Peyer's patch (tissue), 4 donors: ENCODE measurements at regions not wholly inside any gene's neighbourhood (a gene's known extent, or its start where the extent isn't known, plus 50 kb on each side); places are given as distances from the start of the nearest gene placed in this dataset.

Source experiments
- DNase-seq, 3 donors: peaks; one replicate each; pipeline ENCODE4 v3.0.0-alpha.2; 2017 to 2019
- H3K27ac ChIP-seq, 4 donors: fragments of 200-600 bp; sonication (generic); one replicate each; pipeline ENCODE4 v1.5.1; 2016 to 2019
- H3K27me3 ChIP-seq, 2 donors: fragments of 200-600 bp; sonication (generic); one replicate each; pipeline ENCODE4 v1.5.1; 2019
- H3K36me3 ChIP-seq, 3 donors: fragments of 200-600 bp; sonication (generic); one replicate each; pipeline ENCODE4 v1.5.1; 2016 to 2019
- H3K4me1 ChIP-seq, 4 donors: fragments of 200-600 bp; sonication (generic); one replicate each; pipeline ENCODE4 v1.5.1; 2016 to 2019
- H3K4me3 ChIP-seq, 4 donors: fragments of 200-600 bp; sonication (generic); 1 replicate in 3 of 4; 2 replicates in 1 of 4; pipeline ENCODE4 v1.5.1; 2016 to 2019; ENCODE audit warnings: mild to moderate bottlenecking in 1 of 4
- H3K9me3 ChIP-seq, 4 donors: fragments of 200-600 bp; sonication (generic); one replicate each; pipeline ENCODE4 v1.5.1; 2016 to 2019; ENCODE audit warnings: mild to moderate bottlenecking in 1 of 4
- POLR2A ChIP-seq, 2 donors: fragments of 450-650 bp; IDR thresholded peaks; one replicate each; pipeline ENCODE4 v1.5.1; 2017; ENCODE audit warnings: antibody characterized with exemption in 2 of 2, mild to moderate bottlenecking in 2 of 2, moderate library complexity in 2 of 2
- TF ChIP-seq, protein P1 (sequence below), 6 experiments: fragments of 450-650 bp in 4 of 6; fragments of 200-600 bp in 2 of 6; sonication (generic) in 1 of 6; IDR thresholded peaks; one replicate each; pipeline ENCODE4 v1.5.1; 2017 to 2019; ENCODE audit warnings: antibody characterized with exemption in 6 of 6, mild to moderate bottlenecking in 3 of 6, moderate library complexity in 1 of 6

DNA sequence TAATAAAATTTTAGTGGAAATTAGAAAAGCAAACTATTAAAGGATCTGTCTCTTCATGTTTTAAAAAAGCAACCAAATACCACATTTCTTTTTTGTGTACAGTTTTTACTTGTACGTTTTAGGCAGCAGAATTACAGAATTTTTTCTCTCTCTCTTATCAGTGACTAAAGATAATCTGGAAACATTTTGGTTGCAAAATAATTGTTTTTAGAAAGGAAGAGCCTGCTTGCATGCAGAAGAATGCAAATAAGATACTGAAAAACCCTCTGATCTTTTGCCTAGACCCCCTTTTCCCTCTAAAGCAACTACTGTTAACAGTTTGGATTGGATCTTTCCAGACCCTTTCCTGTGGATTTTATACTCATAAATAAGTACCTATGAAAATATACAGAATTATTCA, 75.9 kb upstream of the SGCD start:
- Histone ChIP-seq H3K27ac (no peak overlapping the region), H3K4me3 (no peak overlapping the region), H3K9me3 (no peaks in the 10 kb centered on the region)

DNA sequence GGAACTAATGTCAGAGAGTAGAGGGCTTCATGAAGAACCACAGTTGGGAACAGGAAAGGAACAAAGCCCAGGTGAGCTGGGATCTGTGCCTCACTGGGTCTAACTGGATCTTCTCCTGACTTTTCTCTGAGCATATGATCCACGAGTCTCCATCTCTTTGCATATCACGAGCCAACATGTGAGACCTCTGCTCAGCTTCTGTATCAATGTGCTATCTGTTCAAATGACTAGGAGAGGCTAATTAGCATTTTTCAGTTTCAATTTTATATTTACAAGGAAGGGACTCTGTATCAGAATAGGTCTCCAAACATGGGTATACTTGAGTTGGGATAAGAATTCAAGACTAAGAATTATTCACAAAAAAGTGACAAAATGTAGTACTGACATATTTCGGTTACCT, 73.8 kb upstream of the SGCD start:
- H3K4me3 ChIP-seq = no peak overlapping the region
- H3K27ac ChIP-seq = no peak overlapping the region
- TF ChIP-seq, protein P1, sequence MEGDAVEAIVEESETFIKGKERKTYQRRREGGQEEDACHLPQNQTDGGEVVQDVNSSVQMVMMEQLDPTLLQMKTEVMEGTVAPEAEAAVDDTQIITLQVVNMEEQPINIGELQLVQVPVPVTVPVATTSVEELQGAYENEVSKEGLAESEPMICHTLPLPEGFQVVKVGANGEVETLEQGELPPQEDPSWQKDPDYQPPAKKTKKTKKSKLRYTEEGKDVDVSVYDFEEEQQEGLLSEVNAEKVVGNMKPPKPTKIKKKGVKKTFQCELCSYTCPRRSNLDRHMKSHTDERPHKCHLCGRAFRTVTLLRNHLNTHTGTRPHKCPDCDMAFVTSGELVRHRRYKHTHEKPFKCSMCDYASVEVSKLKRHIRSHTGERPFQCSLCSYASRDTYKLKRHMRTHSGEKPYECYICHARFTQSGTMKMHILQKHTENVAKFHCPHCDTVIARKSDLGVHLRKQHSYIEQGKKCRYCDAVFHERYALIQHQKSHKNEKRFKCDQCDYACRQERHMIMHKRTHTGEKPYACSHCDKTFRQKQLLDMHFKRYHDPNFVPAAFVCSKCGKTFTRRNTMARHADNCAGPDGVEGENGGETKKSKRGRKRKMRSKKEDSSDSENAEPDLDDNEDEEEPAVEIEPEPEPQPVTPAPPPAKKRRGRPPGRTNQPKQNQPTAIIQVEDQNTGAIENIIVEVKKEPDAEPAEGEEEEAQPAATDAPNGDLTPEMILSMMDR (IDR thresholded peaks at IDR 0.05) = no peak
- no peak for TF ChIP-seq POLR2A (IDR thresholded peaks at IDR 0.05)
- no peaks in the 10 kb centered on the region for H3K27me3 ChIP-seq
- H3K4me1 ChIP-seq = no peaks in the 10 kb centered on the region
- no peak for DNase-seq
- no peaks in the 10 kb centered on the region for H3K36me3 ChIP-seq
- no peaks in the 10 kb centered on the region for H3K9me3 ChIP-seq

More for the DNA sequence above, 75.9 kb upstream of the SGCD start:
- no peak for DNase-seq
- H3K27me3 ChIP-seq = no peaks in the 10 kb centered on the region
- no peaks in the 10 kb centered on the region for H3K4me1 ChIP-seq
- no peaks in the 10 kb centered on the region for H3K36me3 ChIP-seq
- TF ChIP-seq, protein P1 (IDR thresholded peaks at IDR 0.05) = no peak
- TF ChIP-seq POLR2A (IDR thresholded peaks at IDR 0.05) = no peak

DNA sequence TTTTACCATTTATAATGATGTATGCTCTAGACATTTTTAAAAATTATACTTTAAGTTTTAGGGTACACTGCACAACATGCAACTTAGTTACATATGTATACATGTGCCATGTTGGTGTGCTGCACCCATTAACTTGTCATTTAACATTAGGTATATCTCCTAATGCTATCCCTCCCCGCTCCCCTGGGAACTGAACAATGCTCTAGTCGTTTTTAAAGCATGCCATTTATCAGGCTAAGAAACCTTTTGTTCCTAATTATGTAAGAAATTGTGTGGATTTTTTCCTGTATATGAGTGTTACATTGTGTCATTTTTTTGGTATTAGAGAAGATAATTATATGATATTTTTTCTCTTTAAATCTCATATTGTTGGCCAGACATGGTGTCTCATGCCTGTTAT, 72.8 kb upstream of the SGCD start:
- no peak overlapping the region for H3K4me3 ChIP-seq
- no peaks in the 10 kb centered on the region for H3K36me3 ChIP-seq
- no peak for TF ChIP-seq POLR2A (IDR thresholded peaks at IDR 0.05)
- TF ChIP-seq, protein P1 (IDR thresholded peaks at IDR 0.05) = no peak
- no peaks in the 10 kb centered on the region for H3K27me3 ChIP-seq
- H3K9me3 ChIP-seq = no peaks in the 10 kb centered on the region
- H3K4me1 ChIP-seq = no peaks in the 10 kb centered on the region
- H3K27ac ChIP-seq = no peak overlapping the region
- DNase-seq = no peak

DNA sequence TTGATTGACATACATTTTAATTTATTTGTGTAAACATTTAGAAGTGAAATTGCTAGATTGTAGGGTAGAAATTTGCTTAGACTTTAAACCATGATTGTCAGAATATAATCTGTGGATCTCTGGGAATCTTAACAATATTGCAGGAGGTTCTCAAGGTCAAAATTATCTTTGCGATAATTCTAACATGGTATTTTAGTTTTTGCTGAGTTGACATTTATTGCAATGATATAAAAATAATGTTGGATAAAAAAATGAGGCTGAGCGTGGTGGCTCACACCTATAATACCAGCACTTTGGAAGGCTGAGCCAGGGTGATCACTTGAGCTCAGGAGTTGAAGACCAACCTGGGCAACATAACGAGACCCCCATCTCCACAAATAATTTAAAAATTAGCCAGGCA, 70.3 kb upstream of the SGCD start:
- no peak overlapping the region for H3K4me3 ChIP-seq
- no peaks in the 10 kb centered on the region for H3K9me3 ChIP-seq
- H3K4me1 ChIP-seq = no peaks in the 10 kb centered on the region
- DNase-seq = no peak
- TF ChIP-seq, protein P1 (IDR thresholded peaks at IDR 0.05) = no peak
- TF ChIP-seq POLR2A (IDR thresholded peaks at IDR 0.05) = no peak
- H3K27me3 ChIP-seq = no peaks in the 10 kb centered on the region
- H3K27ac ChIP-seq = no peak overlapping the region
- H3K36me3 ChIP-seq = no peaks in the 10 kb centered on the region

DNA sequence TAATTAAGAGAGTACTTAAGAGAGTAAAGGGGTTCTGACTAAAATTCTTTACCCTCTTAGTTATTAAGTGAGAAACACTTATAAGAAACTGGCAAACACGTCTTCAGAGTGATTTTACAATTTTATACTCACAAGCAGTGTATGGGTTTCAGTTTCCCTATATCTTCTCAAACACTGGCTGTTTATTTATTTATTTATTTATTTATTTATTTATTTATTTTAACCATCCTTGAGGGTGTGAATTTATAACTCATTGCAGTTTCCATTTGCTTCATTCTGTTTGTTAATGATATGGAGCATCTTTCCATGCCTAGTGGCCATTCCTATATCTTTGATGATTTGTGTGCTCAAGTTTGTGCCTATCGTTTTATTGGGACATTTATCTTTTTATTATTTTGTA, 68.0 kb upstream of the SGCD start:
- H3K36me3 ChIP-seq = no peaks in the 10 kb centered on the region
- H3K4me3 ChIP-seq = no peak overlapping the region
- no peak overlapping the region for H3K27ac ChIP-seq
- no peaks in the 10 kb centered on the region for H3K9me3 ChIP-seq
- H3K4me1 ChIP-seq = no peaks in the 10 kb centered on the region
- no peak for TF ChIP-seq POLR2A (IDR thresholded peaks at IDR 0.05)
- TF ChIP-seq, protein P1 (IDR thresholded peaks at IDR 0.05) = no peak
- no peaks in the 10 kb centered on the region for H3K27me3 ChIP-seq
- DNase-seq = no peak

DNA sequence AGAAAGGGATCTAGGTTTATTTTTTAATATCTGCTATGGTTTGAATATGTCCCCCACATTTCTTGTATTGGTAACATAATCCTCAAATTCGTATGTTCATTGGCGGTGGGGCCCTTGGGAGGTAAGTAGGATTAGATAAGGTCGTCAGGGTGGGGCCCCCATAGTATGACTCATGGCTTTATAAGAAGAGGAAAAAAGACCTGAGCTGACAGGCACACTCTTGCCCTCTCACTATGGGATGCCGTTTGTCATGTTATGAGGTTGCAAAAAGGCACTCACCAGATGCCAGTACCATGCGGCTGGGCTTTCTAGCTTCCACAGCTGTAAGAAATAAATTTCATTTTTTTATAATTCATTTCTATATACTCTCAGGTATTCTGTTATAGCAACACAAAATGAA, 67.3 kb upstream of the SGCD start:
- H3K36me3 ChIP-seq = no peaks in the 10 kb centered on the region
- H3K27ac ChIP-seq = no peak overlapping the region
- TF ChIP-seq, protein P1 (IDR thresholded peaks at IDR 0.05) = no peak
- TF ChIP-seq POLR2A (IDR thresholded peaks at IDR 0.05) = no peak
- H3K27me3 ChIP-seq = no peaks in the 10 kb centered on the region
- no peak for DNase-seq
- no peaks in the 10 kb centered on the region for H3K9me3 ChIP-seq
- no peaks in the 10 kb centered on the region for H3K4me1 ChIP-seq
- H3K4me3 ChIP-seq = no peak overlapping the region
